ENCODE measurements at regions not wholly inside any gene's neighbourhood (a gene's known extent, or its start where the extent isn't known, plus 50 kb on each side); places are given as distances from the start of the nearest gene placed in this dataset.

- Histone ChIP-seq H3K27ac (ENCODE audit: low read depth, low read length, poor library complexity, severe bottlenecking) (no peak overlapping the region), H3K9me2 (ENCODE audit: insufficient read depth, low read length) (no peaks in the 10 kb centered on the region), H3K4me1 (ENCODE audit: insufficient read depth, low read length, poor library complexity, severe bottlenecking) (no peaks in the 10 kb centered on the region), H3K4me3 (ENCODE audit: low read depth, low read length, poor library complexity, severe bottlenecking) (no peak overlapping the region), H3K36me3 (ENCODE audit: insufficient read depth, low read length) (no peaks in the 10 kb centered on the region), H2AFZ (ENCODE audit: low read length) (no peak overlapping the region), H3K9me3 (ENCODE audit: low read length) (no peaks in the 10 kb centered on the region), H3K4me2 (ENCODE audit: low read length) (no peak overlapping the region), H3K79me2 (ENCODE audit: insufficient read depth, low read depth, low read length) (no peaks in the 10 kb centered on the region), H4K20me1 (ENCODE audit: insufficient read depth, low read length) (no peaks in the 10 kb centered on the region)
- no peak for TF ChIP-seq EZH2phosphoT487 (IDR thresholded peaks at IDR 0.05; ENCODE audit: borderline replicate concordance, low read depth, low read length)
- TF ChIP-seq CTCF (conservative IDR thresholded peaks at IDR 0.05; ENCODE audit: low read length) = no peak
- no peak for DNase-seq (ENCODE audit: low spot score)
- CTCF ChIA-PET (ENCODE audit: unreplicated experiment) = no interaction called here
- intact Hi-C loops (cut with micrococcal nuclease; ENCODE audit: unreplicated experiment) = no loop called here
- no TSS peak for BruUV-seq (replicated peaks)
- POLR2A ChIA-PET = no interaction called here
These were observed 348.4 kb upstream of the THBS1 start for GRCh38 chr15:39232512-39232911.

GRCh38 chr15:39235084-39235795, 345.6 kb upstream of the THBS1 start:
- no TSS peak for BruUV-seq (replicated peaks)
- no peaks in the 10 kb centered on the region for H4K20me1 ChIP-seq (ENCODE audit: insufficient read depth, low read length)
- H3K4me2 ChIP-seq (ENCODE audit: low read length) = no peak overlapping the region
- H3K9me3 ChIP-seq (ENCODE audit: low read length) = no peaks in the 10 kb centered on the region
- no peaks in the 10 kb centered on the region for H3K79me2 ChIP-seq (ENCODE audit: insufficient read depth, low read depth, low read length)
- no peak overlapping the region for H3K4me3 ChIP-seq (ENCODE audit: low read depth, low read length, poor library complexity, severe bottlenecking)
- ChIA-PET CTCF (ENCODE audit: unreplicated experiment) (no interaction called here), POLR2A (interaction anchor here (0.7 kb wide), 1 partner anchor 54 kb away, joined by 6 read pairs; no protein-coding TSS in a partner anchor)
- DNase-seq (ENCODE audit: low spot score) = no peak
- no peak overlapping the region for H3K27ac ChIP-seq (ENCODE audit: low read depth, low read length, poor library complexity, severe bottlenecking)
- no peak overlapping the region for H2AFZ ChIP-seq (ENCODE audit: low read length)
- no peaks in the 10 kb centered on the region for H3K9me2 ChIP-seq (ENCODE audit: insufficient read depth, low read length)
- intact Hi-C loops (cut with micrococcal nuclease; ENCODE audit: unreplicated experiment) = no loop called here
- TF ChIP-seq EZH2phosphoT487 (IDR thresholded peaks at IDR 0.05; ENCODE audit: borderline replicate concordance, low read depth, low read length) (no peak), CTCF (conservative IDR thresholded peaks at IDR 0.05; ENCODE audit: low read length) (no peak)
- H3K4me1 ChIP-seq (ENCODE audit: insufficient read depth, low read length, poor library complexity, severe bottlenecking) = no peaks in the 10 kb centered on the region
- H3K36me3 ChIP-seq (ENCODE audit: insufficient read depth, low read length) = no peaks in the 10 kb centered on the region

- POLR2A ChIA-PET = no interaction called here
- CTCF ChIA-PET (ENCODE audit: unreplicated experiment) = interaction anchor here (0.6 kb wide), 1 partner anchor 1106 kb away, joined by 3 read pairs; no protein-coding TSS in a partner anchor
- BruUV-seq (replicated peaks) = no TSS peak
- Histone ChIP-seq H3K9me2 (ENCODE audit: insufficient read depth, low read length) (no peaks in the 10 kb centered on the region), H3K79me2 (ENCODE audit: insufficient read depth, low read depth, low read length) (no peaks in the 10 kb centered on the region), H4K20me1 (ENCODE audit: insufficient read depth, low read length) (no peaks in the 10 kb centered on the region), H3K9me3 (ENCODE audit: low read length) (no peaks in the 10 kb centered on the region), H3K36me3 (ENCODE audit: insufficient read depth, low read length) (no peaks in the 10 kb centered on the region), H3K4me3 (ENCODE audit: low read depth, low read length, poor library complexity, severe bottlenecking) (no peak overlapping the region), H3K4me2 (ENCODE audit: low read length) (no peak overlapping the region), H3K27ac (ENCODE audit: low read depth, low read length, poor library complexity, severe bottlenecking) (no peak overlapping the region), H2AFZ (ENCODE audit: low read length) (no peak overlapping the region), H3K4me1 (ENCODE audit: insufficient read depth, low read length, poor library complexity, severe bottlenecking) (no peaks in the 10 kb centered on the region)
- no peak for TF ChIP-seq CTCF (conservative IDR thresholded peaks at IDR 0.05; ENCODE audit: low read length)
- TF ChIP-seq EZH2phosphoT487 (IDR thresholded peaks at IDR 0.05; ENCODE audit: borderline replicate concordance, low read depth, low read length) = no peak
- DNase-seq (ENCODE audit: low spot score) = no peak
- intact Hi-C loops (cut with micrococcal nuclease; ENCODE audit: unreplicated experiment) = no loop called here
These were observed 344.5 kb upstream of the THBS1 start for GRCh38 chr15:39236375-39236774.

All from OCI-LY7 (cell line).